K562 (cell line): ENCODE measurements at regions not wholly inside any gene's neighbourhood (a gene's known extent, or its start where the extent isn't known, plus 50 kb on each side); places are given as distances from the start of the nearest gene placed in this dataset.

ENCODE experiments used
- ATF1 ChIP-seq, 2 experiments: fragments of 450-650 bp in 1 of 2; IDR thresholded peaks; 2 replicates each; pipeline ENCODE4 v1.6.1; 2016; ENCODE audit warnings: missing compliant biosample characterization in 1 of 2, missing genetic modification characterization in 1 of 2
- DNMT1 ChIP-seq: fragments of 450-650 bp; IDR thresholded peaks from 2 replicates; pipeline ENCODE4 v1.6.1; 2016; ENCODE audit warnings: antibody characterized with exemption, mild to moderate bottlenecking
- EP300 ChIP-seq: IDR thresholded peaks from 2 replicates; pipeline ENCODE4 v1.6.1; 2012; ENCODE audit warnings: low read length, improper control_type of control experiment
- JUN ChIP-seq, 2 experiments: sonication (generic) in 1 of 2; formaldehyde crosslinking in 1 of 2; IDR thresholded peaks; 2 replicates each; pipeline versions ENCODE4 v1.6.1 to v1.8.0; 2012 to 2022; ENCODE audit warnings: borderline replicate concordance in 2 of 2, mild to moderate bottlenecking in 2 of 2, improper control_type of control experiment in 1 of 2, low read depth in 1 of 2, low read length in 1 of 2, missing genetic modification reagents in 1 of 2
- SETDB1 ChIP-seq: IDR thresholded peaks from one replicate; pipeline ENCODE4 v1.6.1; 2012; ENCODE audit warnings: low read length, control low read depth, inconsistent platforms
- TEAD2 ChIP-seq: fragments of 450-650 bp; IDR thresholded peaks from 2 replicates; pipeline ENCODE4 v1.6.1; 2016; ENCODE audit warnings: missing genetic modification characterization, control low read depth, missing compliant biosample characterization
- TF ChIP-seq, protein P1 (sequence below): sonication (generic); formaldehyde crosslinking; IDR thresholded peaks from 2 replicates; pipeline ENCODE4 v1.8.1; 2023; ENCODE audit warnings: mild to moderate bottlenecking, missing genetic modification reagents

DNA sequence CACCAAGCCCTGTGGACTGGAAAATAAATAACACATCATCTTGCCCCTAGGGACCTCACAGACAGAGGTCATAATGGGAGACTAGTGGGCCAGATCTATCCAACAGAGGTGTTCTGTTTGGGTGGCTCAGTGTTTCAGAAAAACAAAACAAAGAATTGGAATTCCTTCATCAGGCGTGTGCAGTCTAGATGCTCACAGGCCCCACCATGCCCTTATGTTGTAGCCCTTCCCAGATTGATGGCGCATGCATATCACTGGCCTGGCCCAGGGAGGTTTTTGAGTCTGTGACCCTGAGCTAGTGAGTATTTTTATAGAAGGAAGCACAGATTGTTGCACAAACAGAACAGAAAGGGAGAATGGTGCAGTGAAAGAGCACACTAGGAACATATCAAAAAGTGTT is 859.6 kb downstream of the BCL11B start:
- no peak for TF ChIP-seq TEAD2 (tag)
- TF ChIP-seq JUN (IDR thresholded peaks at IDR 0.05; ENCODE audit: borderline replicate concordance, low read depth, low read length) = no peak
- TF ChIP-seq JUN (CRISPR knock-in tag; IDR thresholded peaks at IDR 0.05; ENCODE audit: borderline replicate concordance) = no peak
- TF ChIP-seq, protein P1, sequence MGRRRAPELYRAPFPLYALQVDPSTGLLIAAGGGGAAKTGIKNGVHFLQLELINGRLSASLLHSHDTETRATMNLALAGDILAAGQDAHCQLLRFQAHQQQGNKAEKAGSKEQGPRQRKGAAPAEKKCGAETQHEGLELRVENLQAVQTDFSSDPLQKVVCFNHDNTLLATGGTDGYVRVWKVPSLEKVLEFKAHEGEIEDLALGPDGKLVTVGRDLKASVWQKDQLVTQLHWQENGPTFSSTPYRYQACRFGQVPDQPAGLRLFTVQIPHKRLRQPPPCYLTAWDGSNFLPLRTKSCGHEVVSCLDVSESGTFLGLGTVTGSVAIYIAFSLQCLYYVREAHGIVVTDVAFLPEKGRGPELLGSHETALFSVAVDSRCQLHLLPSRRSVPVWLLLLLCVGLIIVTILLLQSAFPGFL (CRISPR knock-in tag) = no peak
- TF ChIP-seq SETDB1 = no peak
- TF ChIP-seq DNMT1 = no peak
- no peak for TF ChIP-seq ATF1 (CRISPR knock-in tag; IDR thresholded peaks at IDR 0.05)
- TF ChIP-seq ATF1 (tag; IDR thresholded peaks at IDR 0.05) = no peak
- no peak for TF ChIP-seq EP300
